WI38 (cell line): ENCODE measurements at regions not wholly inside any gene's neighbourhood (a gene's known extent, or its start where the extent isn't known, plus 50 kb on each side); places are given as distances from the start of the nearest gene placed in this dataset.

Experiments used
- H3K4me3 ChIP-seq: 2 replicates; pipeline ENCODE4 v1.5.1; 2011; ENCODE audit warnings: low read depth, mild to moderate bottlenecking, control low read depth, low read length
- TF ChIP-seq, protein P1 (sequence below): IDR thresholded peaks from 2 replicates; pipeline ENCODE4 v1.5.1; 2012; ENCODE audit warnings: low read depth, mild to moderate bottlenecking, control low read depth, low read length

- TF ChIP-seq, protein P1, sequence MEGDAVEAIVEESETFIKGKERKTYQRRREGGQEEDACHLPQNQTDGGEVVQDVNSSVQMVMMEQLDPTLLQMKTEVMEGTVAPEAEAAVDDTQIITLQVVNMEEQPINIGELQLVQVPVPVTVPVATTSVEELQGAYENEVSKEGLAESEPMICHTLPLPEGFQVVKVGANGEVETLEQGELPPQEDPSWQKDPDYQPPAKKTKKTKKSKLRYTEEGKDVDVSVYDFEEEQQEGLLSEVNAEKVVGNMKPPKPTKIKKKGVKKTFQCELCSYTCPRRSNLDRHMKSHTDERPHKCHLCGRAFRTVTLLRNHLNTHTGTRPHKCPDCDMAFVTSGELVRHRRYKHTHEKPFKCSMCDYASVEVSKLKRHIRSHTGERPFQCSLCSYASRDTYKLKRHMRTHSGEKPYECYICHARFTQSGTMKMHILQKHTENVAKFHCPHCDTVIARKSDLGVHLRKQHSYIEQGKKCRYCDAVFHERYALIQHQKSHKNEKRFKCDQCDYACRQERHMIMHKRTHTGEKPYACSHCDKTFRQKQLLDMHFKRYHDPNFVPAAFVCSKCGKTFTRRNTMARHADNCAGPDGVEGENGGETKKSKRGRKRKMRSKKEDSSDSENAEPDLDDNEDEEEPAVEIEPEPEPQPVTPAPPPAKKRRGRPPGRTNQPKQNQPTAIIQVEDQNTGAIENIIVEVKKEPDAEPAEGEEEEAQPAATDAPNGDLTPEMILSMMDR, result no peak
- no peak overlapping the region for H3K4me3 ChIP-seq
Measured at GRCh38 chr10:34001831-34002230, 667.4 kb upstream of the NRP1 start.

DNA sequence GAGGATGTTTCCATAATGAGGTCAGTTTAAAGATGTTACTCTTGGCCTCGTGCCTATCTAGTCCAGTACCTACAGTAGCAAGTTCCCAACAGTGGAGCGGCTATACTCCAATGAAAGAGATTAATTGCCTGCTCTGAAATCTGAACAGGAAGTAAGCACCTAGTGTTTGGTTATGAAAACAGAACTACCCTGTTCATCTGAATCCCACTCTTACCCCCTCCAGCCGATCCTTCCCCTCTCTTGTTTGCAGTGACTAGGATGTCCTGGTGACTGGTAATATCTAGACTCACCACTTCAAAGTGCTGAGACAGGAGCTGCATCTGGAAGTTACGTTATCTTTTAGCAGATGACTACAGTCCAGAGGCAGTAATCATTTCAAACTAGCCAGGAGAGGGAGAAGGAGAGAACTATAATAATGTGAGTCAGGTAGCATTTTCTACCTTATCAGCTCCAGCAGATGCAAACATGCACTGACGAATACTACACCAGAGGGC is 666.7 kb upstream of the NRP1 start:
- no peak overlapping the region for H3K4me3 ChIP-seq
- TF ChIP-seq, protein P1, result no peak

DNA sequence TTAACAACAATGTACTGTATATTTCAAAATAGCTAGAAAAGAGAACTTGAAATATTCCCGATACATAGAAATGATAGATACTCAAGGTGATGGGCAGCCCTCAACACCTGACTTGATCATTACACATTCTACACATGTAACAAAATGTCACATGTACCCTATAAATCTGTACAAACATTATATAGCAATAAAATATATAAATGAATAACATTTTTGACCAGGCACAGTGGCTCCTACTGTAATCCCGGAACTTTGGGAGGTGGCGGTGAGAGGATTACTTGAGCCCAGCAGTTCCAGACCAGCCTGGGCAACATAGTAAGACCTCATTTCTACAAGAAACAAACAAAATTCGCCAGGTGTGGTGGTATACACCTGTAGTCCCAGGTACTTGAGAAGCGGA is 659.5 kb upstream of the NRP1 start:
- TF ChIP-seq, protein P1, result no peak
- no peak overlapping the region for H3K4me3 ChIP-seq

GRCh38 chr10:33991924-33992323 is 657.5 kb upstream of the NRP1 start:
- no peak overlapping the region for H3K4me3 ChIP-seq
- TF ChIP-seq, protein P1, result no peak

DNA sequence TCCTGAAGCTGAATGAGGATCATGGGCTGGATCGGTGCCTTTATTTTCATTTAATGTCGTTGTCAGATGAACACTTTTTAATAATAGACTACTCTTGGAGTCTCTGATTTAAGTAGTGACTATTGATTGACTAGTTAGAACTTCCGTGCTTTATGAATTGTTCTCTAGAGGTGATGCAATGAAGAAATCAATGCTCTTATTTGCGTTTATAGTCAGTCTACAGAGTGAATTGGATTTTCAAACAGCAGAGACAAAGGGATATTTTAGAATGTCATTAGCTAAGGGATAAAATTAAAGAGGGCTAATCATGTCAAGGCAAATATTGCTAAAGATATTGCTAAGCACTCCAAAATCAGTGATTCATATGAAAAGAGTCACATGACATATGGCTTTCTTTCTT is 652.0 kb upstream of the NRP1 start:
- TF ChIP-seq, protein P1, result no peak

DNA sequence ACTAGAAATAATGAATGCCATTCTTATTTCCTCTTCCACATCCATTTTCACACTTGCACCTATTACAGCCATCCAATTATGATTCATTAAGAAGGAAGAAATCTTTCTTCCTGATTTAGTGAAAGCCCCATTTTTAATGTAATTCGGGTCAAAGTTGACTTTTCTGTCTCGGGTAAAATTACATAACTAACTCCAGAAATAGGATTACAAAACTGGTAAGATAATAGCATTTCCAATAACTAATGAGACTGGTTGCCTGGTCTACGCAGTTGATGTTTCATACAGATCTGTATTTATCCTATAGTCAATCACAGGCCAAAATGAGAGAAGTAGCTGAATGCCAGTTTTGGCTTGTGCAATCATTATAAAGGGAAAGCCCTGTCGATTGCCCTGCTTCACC is 651.5 kb upstream of the NRP1 start:
- H3K4me3 ChIP-seq, result no peak overlapping the region
- TF ChIP-seq, protein P1, result no peak

More for the DNA sequence above, 652.0 kb upstream of the NRP1 start:
- H3K4me3 ChIP-seq, result no peak overlapping the region

DNA sequence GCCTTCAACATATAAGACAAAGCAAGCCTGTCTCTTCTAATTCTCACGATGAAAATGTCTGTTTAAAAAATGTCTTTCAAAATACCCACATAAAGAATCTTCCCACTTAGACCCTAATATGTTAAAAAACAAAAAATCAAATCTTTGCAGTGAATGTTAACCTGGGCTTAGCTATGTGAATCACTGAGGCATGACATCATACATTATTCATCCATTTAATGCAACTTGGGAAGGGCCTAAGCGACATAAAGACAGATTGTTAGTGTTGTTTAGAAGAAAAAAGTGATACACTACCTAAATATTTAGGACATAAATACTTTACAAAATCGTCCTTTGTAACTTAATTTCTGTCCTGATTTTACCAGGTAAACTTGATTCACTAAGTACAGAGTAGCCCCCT is 648.5 kb upstream of the NRP1 start:
- TF ChIP-seq, protein P1, result no peak
- H3K4me3 ChIP-seq, result no peak overlapping the region
